Embryonic facial prominence (tissue), 1 donor: ENCODE measurements at regions not wholly inside any gene's neighbourhood (a gene's known extent, or its start where the extent isn't known, plus 50 kb on each side); places are given as distances from the start of the nearest gene placed in this dataset.

ENCODE experiments used
- DNase-seq: peaks from one replicate; pipeline ENCODE4 v3.0.0-alpha.2; 2016; ENCODE audit errors: extremely low spot score

DNA sequence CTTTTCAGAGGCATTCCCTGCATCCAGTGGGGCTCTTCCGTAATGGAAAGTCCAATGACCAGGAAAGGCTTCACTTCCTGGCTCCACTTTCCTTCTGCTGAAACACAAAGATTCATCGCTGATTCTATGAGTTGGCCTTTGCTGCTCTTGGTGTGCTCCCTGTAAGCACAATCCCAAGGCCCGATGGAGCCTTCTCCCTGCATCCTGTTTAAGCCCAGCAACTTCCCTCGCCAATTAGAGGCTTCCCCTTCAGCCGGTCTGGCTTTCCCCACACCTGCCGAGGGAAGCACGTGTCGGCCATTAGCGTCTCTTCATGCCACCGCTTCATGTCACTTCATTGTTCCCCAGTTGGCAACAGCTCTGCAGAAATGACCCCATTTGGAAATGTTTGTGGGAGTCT, 693.9 kb downstream of the MED13L start:
- DNase-seq = no peak

DNA sequence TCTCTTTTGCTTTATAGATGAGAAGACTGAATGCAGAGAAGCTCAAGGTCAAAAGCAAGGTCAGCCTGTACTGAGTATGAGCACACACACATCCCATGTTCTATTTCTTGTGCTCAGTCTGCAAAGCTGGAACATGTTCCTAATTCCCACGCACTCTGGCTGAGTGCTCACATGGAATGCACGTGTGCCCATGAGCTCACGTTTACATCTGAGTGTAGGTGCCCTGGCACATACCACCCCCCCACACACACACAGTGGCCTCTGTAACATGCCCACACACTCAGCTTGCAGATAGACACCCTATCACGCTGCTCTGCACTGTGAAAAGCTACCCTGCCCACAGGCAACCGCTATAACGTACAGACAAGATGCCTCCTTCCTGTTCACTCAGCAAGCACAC, 700.1 kb downstream of the MED13L start:
- DNase-seq = no peak

DNA sequence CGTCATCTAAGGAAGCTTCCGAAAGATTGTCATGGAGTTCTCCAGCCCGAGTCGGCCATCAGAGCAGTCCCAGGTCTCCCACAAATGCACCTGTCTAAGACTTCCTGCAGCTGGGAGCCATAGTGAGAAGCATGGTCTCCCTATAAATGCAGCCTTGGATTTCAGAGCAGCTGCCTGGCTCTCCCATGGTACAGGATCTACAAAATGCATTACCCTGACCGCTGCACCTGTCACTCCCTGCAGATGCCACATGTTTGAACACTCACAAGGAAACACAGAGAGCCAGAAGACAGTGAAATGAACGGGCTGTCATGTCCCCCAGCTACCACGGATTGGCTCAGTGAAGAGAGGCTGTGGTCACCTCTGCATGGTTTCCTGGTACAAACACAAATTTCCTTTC, 702.7 kb downstream of the MED13L start:
- no peak for DNase-seq

DNA sequence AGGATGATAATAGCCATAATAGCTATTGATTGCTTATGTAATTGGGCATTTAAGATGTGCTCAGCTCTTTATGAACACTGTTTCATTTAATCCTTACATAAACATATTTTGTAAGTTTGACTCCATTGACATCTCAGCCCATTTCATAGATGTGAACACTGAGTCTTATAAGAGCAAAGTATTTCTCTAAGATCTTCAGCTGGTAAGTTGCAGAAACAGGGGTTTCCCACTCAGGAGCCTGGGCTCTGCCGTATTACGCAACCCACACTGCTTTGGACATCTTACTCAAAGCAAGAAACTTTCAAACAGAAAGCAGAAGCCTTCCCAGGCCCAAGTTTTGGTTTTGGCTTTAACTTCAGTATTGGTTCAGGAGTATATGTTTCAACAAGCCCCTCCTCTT, 705.1 kb downstream of the MED13L start:
- DNase-seq = no peak

- no peak for DNase-seq
Observed at GRCh38 chr12:115571446-115571845, 706.0 kb downstream of the MED13L start.

DNA sequence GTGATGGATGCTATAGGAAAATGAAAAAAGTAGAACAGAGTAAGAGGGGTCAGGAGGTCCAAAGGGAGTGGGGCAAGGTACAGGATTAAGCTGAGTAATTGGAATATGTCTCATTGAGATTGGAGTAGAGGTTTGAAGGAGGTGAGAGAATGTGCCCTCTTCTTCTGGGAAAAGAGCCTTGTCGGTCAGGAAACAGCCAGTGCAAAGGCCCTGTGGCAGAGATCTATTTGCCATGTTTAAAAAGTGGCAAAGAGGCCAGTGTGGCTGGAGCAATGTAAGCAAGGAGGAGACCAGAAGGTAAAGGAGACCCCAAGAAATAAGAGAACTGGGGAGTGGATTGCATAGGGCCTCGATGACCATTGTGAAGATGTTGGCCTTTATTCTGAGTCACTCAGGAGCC, 706.5 kb downstream of the MED13L start:
- no peak for DNase-seq

DNA sequence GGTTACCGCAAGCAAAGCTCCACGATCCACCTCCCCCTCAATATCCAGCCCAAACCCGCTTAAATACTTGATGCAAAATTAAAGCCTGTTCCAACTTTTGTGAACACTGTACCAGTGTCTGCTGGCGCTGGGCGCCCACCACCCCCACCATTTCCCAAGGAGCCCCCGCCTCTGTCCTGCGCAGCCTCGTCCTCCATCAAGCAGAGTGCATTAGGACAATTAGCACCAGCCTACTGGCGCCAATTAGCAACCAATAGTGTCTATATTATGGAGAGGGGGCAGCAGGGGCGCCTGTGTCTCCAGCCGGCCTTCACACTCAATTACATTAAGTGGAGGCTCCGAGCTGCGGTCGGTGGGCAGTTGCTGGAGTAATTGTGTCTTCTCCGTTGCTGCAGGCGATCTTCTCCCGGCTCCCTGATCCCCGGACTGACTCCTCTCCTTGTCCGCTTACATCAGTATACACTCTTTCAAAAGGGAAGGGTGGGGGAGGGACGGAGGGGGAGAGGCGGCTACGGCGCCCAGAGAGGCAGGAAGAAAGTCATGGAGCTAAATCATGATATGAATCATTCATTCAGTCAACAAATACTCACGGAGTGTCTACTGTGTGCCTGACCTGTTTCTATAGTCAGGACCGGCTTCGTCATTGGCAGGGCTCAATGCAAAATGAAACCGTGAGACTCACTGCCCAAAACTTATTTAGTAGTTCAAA, 707.3 kb downstream of the MED13L start:
- no peak for DNase-seq

- DNase-seq = no peak
Observed at GRCh38 chr12:115569345-115570068, 708.0 kb downstream of the MED13L start.

DNA sequence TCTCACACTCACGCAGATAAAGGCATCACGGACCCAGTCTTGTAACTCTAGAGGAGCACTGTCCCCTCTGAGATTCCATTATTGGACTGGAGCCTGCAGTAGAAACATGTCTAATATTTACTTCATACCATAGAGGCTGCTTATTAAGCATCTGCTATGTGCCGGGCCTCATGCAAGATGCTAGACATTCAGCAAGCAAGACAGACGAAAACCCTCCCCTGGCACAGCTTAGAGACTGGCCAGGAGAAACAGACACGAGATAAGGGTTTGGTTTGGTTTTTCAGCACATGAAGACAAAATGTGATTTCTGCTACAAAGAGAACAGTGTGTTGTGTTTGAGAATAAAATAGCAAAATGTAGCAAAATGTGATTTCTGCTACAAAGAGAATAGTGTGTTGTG, 719.2 kb downstream of the MED13L start:
- DNase-seq = no peak

DNA sequence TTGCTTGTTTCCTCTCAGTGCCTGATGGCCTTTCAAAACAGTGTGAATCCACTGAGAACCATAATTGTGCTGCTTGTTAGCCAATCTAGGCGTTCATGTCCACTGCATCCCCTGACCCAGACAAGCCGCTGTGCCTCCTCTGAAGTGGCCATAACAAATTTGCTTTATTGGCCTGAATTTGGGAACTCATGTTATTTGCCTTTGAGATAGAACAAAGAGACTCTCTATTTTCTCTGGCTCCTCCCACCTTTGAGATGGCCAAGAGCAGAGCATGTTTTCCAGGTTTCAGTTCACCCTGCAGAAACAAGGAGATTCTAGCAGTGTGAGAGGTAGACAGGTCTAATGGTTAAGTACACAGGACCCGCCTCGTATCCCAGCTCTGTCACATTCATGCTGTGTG, 723.9 kb downstream of the MED13L start:
- DNase-seq = no peak

DNA sequence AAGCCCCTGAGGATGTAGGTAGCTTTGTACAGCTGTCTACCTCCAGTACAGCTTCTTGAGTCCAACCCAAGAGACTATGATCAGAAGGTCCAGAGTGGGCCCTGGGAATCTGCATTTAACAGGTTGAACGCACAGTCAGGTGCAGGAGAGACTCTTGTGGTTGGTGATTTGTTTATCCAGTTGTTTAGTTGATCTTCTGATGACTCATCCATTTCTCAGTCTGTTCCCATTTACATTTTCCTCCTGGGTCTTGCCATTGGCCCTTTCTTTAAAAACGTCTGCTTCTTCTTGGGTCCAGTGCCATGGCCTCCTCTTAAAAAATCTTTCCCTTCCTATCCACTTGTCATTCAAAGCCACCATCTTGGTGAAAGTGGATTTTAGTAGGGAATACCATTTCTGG, 734.2 kb downstream of the MED13L start:
- no peak for DNase-seq

DNA sequence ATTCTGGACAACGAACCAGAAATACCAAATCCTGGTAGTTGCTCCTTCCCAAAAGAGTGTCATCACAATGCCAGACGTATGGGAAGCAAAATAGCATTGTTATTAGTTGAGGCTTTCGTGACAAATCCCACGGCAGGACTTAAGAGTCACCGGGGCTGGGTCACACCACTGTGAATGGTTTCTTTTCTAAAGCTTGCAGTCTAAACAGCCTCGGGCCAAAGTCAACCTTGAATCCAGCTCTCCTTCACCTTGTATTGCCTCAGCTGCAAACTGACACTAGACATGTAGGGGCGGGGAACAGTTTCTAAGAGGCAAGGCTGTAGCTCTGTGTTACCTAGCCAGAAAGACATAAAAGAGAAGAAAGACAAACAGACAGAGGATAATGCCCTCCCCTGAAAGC, 734.8 kb downstream of the MED13L start:
- DNase-seq = no peak

DNA sequence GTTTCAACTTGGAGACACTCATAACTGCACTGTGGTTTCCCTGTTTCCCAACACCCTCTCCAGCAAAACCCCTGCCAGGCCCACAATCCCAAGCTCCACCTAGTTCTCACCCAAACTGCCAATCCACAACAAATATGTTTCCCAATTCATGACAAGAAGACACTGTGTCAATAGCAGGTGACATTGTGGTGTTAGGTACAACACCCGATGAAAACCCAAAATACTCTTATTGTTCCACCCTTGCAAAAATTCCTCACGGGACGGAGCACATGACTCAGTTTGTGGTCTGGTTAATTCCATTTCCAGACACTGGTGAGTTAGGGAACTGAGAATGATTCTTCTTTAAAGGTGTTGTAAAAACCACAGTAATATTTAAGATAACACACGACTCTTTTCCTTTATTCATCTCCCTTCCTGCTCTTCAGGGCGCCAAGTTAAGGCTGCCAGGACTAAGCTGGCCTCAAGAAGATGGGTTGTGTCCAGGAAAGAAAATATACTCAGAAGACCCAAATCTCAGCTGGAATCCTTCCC, 735.5 kb downstream of the MED13L start:
- DNase-seq = no peak

- DNase-seq = no peak
Observed at GRCh38 chr12:115528466-115528865, 749.0 kb downstream of the MED13L start.

DNA sequence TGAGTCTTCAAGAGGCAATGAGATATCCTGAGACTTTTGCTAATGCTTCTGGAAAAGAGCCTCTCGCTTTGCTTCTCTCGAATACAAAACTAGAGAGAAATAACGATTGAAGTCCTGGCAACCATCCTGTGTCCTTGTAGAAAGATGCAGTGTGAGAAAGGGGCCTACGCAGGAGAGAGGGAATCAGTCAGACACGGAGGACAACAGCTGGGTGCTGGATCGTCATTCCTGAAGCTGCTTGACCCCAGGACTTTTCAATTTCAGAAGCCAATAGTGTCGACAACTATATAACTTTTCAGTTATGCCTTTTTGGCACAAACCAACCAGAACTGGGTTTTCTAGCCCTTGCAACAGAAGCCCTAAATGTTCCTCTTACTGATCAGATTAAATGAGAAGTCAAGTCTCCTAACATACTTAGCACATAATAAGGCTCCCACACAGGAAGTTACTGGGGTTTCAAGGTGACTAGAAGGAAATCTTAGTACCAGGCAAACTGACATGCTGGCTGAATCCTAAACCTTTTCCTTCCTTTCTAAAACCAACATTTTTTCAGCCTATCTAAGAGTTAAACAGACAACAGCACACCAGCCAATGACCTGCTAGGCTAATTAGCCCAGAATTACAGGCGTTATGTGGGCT, 755.6 kb downstream of the MED13L start:
- DNase-seq = no peak

GRCh38 chr12:115519887-115520286, 757.6 kb downstream of the MED13L start:
- no peak for DNase-seq

DNA sequence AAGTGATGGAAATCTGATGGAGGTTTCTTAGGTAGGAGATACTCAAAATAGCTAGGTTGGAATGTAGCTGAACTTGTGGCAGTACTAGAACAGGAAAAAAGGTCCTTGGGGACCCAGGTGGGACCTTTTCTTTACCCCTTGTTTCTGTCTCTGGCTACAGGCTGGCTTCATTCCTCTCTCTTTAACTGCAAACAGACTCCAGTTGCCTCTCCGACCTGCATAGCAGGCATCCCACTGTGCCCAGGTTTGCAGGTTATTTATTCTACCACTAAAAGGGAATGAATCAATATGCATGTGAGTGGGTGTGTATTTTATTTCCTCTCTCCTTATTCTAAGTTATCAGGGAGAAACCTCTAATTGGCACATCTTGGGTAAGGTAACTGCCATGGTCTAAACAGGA, 758.1 kb downstream of the MED13L start:
- DNase-seq = no peak

DNA sequence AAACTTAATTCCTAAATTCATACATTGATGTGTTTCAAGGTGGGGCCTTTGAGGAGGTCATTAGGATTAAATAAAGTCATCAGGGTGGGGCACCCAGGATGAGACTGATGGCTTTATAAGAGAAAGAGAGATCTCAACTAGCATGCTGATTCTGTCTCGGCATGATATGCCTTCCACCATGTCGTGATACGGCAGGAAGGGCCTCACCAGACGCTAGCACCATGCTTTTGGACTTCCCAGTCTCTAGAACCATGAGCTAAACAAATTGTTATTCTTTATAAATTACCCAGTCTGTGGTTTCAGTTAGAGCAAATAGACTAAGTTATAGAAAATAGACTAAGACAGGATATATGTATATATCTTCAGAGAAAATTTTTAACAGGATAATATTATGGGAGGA, 759.6 kb downstream of the MED13L start:
- DNase-seq = no peak

DNA sequence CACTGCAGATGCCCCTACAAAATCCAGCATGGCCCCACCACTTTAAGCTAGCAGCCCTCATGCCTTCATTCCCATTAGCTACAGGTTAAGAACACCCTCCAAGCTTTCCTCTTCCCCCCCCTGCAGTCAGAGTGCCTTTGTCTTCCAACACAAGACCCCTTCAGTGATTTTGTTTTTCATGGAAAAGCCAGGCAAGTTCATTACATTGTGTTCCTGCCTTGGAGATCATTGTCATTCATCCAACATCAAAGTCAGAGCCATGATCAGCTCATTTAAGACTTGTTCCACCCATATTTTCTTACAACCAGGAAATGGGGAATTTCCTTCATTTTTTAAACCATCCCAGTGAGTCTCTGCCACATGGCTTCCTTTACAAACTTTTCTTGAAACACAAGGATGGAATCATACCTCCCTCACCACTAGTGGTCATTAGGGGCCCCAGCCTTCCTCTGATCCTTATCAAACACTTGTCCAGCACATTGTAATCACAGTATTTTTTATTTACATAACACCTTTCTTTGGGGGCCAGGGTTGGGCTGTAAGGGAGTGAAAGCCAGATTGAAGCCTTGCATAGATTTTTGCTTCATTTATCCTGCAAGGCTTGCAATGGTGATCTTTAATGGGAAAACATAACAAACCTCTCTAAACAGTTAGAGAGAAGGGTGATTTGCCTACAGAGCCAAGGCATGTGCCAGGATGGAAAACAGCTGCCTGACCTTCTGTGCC, 765.3 kb downstream of the MED13L start:
- DNase-seq = no peak

GRCh38 chr12:115511305-115511704, 766.2 kb downstream of the MED13L start:
- no peak for DNase-seq

DNA sequence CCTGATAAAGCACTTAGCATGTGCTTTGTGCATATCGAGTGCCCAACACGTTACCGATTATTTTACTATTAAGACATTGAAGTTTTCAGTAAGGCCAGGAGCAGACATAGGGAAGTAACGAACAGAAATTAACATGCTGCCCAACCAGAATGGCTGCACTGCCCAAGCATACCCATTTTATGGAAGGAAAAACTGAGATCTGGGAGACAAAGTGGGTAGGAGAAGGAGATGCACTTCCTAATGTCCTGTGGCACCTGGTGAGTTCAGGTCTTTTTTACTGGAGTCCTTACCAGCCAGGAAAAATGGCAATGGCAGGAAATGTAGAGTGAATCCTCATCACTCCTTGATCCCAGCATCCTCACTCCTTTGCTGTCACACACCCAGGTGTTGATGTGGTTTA, 768.5 kb downstream of the MED13L start:
- no peak for DNase-seq
